C4-2B (cell line): ENCODE measurements at regions not wholly inside any gene's neighbourhood (a gene's known extent, or its start where the extent isn't known, plus 50 kb on each side); places are given as distances from the start of the nearest gene placed in this dataset.
"Not testable (repeated sequence)": the region's sequence is repeated elsewhere in the genome, so short reads cannot be mapped to it uniquely, and the experiment has no call there.

Experiments used
- H3K27ac ChIP-seq: fragments of 450-650 bp; 2 replicates; pipeline ENCODE4 v1.5.1; 2017

DNA sequence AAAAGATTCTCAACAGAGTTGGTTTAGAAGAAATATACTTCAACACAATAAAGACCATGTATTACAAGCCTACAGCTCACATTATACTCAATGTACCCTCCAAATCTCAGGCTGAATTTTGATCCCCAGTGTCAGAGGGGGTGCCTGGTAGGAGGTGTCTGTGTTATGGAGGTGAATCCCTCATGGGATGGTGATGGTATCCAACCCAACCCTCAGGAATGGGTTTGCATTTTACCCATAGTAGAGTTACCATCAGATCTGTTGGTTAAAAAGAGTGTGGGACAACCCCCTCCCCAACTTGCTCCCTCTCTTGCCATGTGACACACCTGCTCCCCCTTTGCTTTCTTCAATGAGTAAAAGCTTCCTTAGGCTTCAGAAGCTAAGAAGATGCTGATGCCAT lies 205.5 kb downstream of the POTEM start:
- H3K27ac ChIP-seq, result not testable (repeated sequence)

DNA sequence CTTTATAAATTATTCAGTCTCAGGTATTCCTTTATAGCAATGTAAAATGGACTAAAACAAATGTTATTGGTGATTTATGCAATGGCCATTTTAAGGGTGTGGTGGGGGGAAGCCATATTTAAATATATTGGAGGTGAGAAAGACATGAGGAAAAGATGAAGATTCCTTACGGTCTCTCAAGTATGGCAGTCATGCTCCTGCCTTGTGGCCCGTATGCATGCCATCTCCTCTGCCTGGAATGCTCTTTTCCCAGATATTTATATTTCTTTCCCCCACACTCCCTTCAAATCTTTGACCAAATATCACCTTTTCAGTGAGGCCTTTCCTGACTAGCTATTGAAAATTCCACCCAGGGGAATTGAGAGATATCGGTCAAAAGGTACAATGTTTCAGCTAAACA lies 206.0 kb downstream of the POTEM start:
- H3K27ac ChIP-seq, result not testable (repeated sequence)

DNA sequence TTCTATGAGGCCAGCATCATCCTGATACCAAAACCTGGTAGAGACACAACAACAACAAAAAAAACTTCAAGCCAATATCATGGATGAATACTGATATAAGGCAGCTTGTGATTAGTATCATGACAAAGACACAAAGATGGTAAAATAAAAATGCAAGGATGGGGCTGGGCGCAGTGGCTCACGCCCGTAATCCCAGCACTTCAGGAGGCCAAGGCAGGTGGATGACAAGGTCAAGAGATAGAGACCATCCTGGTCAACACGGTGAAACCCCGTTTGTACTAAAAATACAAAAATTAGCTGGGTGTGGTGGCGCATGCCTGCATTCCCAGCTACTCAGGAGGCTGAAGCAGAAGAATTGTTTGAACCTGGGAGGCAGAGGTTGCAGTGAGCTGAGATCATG lies 210.2 kb downstream of the POTEM start:
- H3K27ac ChIP-seq, result not testable (repeated sequence)

DNA sequence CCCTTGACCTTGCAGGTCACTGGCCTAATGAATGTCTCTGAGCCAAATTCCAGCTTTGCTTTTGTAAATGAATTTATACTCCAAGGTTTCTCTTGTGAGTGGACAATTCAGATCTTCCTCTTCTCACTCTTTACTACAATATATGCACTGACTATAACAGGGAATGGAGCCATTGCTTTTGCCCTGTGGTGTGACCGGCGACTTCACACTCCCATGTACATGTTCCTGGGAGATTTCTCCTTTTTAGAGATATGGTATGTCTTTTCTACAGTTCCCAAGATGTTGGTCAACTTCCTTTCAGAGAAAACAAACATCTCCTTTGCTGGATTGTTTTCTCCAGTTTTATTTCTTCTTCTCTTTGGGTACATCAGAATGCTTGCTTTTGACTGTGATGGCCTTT lies 213.1 kb downstream of the POTEM start:
- not testable (repeated sequence) for H3K27ac ChIP-seq

DNA sequence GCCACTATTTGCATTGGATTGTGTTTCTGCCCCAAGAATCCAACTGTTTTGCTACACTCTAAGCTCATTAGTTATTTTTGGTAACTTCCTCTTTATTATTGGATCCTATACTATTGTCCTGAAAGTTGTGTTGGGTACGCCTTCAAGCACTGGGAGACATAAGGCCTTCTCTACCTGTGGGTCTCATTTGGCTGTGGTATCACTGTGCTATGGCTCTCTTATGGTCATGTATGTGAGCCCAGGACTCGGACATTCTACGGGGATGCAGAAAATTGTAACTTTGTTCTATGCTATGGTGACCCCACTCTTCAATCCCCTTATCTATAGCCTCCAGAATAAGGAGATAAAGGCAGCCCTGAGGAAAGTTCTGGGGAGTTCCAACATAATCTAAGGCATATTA lies 213.6 kb downstream of the POTEM start:
- not testable (repeated sequence) for H3K27ac ChIP-seq

DNA sequence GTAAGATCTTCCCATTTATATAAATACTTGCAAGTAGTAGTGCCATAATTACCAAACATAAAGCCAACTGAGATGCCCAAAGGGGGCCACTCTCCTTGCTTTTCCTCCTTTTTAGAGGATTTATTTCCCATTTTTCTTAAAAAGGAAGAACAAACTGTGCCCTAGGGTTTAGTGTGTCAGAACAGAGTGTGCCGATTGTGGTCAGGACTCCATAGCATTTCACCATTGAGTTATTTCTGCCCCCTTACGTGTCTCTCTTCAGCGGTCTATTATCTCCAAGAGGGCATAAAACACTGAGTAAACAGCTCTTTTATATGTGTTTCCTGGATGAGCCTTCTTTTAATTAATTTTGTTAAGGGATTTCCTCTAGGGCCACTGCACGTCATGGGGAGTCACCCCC lies 227.9 kb downstream of the POTEM start:
- not testable (repeated sequence) for H3K27ac ChIP-seq

DNA sequence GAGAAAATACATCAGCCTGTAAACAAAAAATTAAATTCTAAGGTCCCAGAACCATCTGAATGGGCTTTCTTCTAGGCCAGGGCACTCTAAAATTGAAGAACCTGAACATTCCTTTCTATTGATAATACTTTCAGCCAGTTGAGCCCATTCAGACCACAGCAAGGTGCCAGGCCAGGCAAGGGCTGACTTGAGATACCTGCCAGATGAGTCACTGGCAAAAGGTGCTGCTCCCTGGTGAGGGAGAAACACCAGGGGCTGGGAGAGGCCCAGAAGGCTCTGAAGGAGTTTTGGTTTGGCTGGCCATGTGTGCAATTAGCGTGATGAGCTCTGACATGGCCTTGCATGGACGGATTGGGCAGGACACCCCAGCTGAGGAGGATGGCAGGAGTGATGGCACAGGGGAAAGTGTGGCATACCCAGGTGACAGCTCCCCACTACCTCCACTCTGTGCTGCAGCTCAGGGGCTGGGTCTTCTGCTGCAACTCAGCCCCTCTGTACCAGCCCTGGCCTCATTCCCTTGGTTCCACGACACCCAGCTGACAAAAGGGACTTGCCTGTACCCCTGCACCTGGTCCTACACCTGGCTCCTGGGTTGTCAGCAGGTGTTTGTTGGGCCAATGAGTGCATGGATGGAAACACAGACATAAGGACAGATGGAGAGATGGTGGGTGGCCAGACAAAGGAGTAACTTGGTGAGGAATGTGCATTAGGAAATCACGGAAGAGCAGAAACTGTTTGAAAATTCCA lies 230.4 kb downstream of the POTEM start:
- not testable (repeated sequence) for H3K27ac ChIP-seq

DNA sequence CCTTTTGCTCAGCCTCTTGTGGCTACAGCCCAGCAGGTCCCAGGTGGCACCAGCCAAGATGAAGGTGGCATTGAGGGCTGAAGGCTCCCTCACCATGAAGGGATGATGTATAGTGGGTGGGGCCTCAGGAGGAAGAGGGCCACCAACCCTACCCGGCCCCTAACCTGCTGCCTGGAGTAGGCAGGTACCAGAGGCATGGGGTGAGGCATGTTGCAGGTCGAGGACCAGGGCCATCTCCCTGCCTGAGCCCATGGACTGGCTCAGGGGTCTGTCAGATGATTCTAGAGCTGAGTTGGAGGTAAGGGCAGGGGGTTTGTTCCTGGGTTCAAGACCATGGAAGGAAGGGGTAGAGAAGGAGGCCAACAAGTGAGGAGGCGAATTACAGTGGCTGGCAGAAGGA lies 231.1 kb downstream of the POTEM start:
- not testable (repeated sequence) for H3K27ac ChIP-seq

DNA sequence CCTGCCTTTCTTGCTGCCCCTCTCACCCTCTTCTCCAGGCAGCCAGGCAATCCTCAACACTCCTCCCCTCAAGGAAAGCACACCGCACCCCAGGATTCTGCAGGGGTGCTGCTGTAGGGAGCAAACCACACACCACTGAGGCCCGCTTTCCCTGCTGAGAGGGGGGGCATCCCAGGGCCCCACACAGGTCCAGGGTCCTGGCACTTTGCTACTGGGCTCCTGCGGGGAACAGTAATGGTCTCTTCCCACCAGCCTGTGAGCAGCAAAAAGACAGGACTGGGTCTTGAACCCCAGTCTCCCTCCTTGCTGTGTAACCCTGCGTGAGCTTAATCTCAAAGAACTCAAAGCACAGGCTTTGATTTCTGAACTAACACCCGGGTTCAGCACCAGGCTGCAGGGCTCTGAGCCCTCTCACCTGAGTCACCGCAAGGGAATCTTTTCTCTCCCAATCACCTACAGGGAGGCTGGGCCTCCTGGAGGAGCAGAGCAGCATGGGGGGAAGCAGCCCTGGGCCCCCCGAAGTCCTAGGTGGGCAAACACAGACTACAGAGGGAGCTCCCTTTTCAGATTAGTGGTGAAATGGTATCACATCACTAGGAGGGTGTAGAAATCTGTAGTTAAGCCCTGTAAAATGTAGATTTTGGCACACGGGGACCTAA lies 232.6 kb downstream of the POTEG start:
- not testable (repeated sequence) for H3K27ac ChIP-seq

DNA sequence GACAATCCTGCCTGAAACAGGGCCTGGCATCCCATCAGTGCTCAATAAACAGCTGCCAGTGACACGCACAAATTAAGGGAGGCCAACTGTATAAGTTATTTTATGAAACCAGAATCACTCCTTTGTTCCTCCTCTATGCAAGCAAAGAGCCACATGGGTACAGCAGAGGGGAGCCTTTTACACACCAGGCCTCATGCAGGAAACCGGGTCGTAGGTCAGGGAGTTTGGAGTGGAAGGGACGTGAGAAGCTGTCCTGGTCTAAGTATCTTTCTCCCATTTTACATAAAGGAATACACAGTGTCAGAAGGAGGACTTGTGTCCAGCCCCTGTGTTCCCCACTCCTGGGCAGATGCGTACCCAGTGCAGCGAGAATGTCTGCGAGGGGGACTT lies 232.1 kb downstream of the POTEG start:
- H3K27ac ChIP-seq, result not testable (repeated sequence)

DNA sequence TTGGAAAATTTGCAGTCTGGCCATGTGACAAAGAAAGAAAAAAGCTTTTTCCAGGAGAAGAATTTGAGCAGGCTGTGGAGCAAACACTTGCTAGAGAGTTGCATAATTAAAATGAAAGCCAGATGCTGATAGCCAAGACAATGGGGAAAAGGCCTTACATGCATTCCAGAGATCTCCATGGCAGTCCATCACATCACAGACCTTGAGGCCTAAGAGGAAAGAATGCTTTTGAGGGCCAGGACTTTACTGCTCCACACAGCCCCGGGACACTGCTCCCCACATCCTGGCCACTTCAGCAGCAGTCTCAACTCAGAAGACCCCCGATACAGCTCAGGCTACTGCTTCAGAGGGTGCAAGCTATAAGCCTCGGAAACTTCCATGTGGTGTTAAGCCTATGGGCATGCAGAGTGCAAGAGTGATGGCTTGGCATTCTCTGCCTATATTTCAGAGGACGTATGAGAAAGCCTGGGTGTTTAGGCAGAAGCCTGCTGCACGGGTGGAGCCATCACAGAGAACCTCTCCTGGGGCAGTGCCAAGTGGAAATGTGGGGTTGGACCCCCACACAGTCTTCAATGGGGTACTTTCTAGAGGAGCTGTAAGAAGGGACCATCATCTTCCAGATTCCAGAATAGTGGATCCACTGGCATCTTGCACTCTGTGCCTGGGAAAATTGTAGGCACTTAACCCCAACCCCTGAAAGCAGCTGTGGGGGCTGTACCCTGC lies 230.7 kb downstream of the POTEG start:
- not testable (repeated sequence) for H3K27ac ChIP-seq

DNA sequence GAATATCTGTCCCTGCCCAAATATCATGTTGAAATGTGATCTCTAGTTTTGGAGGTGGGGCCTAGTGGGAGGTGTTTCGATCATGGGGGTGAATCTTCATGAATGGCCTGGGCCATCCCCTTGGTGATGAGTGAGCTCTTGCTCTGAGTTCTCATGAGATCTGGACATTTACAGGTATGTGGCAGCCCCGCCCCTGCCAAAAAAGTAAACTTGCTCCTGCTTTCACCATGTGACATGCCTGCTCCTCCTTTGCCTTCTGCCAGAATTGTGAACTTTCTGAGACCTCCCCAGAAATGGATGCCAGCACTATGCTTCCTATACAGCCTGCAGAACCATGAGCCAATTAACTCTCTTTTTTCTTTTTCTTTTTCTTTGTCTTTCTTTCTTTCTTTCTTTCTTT lies 229.3 kb downstream of the POTEG start:
- not testable (repeated sequence) for H3K27ac ChIP-seq

DNA sequence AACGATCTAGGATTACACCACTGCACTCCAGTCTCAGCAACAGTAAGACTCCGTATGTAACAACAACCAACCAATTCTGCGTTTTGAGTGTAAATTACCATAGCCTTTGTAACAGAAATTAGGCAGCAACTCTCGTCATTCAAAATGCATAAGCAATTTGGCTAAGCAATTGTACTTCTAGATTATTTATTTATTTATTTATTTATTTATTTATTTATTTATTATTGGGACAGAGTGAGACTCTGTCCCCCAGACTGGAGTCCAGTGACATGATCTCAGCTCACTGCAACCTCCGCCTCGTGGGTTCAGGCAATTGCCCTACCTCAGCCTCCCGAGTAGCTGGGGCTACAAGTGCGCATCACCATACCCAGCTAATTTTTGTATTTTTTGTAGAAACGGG lies 217.7 kb downstream of the POTEG start:
- H3K27ac ChIP-seq, result not testable (repeated sequence)

DNA sequence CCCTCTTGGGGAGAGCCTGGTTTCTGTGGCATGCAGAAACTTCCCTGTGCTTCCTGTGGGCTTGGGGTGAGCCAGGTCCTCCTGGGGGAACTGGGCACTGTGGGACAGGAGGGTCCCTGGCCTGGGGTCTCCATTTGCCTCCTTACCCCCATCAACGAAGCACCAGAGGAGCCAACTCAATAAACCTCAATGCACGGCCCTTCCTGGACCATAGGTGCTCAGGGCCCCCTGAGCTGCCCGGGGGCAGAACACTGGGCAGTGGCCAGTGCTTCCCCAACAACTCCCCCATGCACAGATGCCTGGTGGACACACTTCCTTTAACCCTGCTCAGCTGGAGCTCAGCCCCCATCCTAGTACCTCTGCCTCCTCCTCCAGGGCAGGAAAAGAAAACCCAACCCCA lies 214.7 kb downstream of the POTEG start:
- not testable (repeated sequence) for H3K27ac ChIP-seq

DNA sequence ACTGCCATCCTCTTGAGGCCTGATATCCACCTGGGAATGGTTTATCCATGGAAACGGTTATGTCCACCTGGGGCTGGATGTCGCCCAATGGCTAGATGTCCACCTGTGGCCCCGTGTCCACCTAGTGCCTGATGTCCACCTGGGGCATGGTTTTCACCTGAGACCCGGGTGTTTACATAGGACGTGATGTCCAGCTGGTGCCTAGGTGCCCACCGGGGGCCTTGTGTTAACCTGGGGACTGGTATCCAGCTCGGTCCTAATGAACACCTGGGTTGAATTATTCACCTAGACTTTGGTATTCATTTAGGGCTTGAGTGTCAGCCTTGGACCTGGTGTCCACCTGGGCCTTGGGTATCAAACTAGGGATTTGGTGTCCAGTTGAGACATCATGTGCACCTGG lies 202.7 kb downstream of the POTEG start:
- H3K27ac ChIP-seq, result not testable (repeated sequence)

DNA sequence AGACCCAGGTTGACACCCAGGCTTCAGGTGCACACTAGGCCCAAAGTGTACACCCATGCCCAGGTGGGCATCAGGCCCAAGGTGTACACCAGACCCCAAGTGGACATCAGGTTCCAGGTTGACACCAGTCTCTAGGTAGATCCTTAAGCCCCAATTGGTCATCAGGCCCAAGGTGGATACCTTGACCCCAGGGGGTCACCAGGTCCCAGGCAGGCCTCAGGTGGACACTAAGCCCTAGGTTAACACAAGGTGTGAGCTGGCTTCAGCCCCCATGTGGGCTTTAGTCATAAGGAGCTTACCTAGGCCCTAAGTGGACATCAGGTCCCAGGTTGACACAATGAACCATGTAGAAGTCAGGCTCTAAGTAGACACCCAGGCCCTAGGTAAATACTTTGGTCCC lies 200.1 kb downstream of the POTEG start:
- H3K27ac ChIP-seq, result not testable (repeated sequence)

DNA sequence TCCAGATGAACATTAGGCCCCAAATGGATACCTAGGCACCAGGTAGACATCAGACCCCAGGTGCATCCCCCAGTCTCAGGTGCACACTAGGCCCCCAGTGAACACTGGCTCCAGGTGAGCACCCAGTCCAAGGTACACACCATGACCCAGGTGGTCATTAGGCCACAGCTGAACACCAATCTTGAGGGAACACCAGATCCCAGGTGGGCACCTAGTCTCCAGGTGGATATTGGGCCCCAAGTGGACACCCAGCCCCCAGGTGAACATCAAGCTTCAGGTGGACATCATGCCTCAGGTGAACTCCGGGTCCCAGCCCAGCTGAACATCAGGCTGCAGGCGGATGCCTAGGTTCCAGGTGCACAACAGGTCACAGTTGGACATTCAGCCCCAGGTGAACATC lies 196.5 kb downstream of the POTEG start:
- H3K27ac ChIP-seq, result not testable (repeated sequence)

DNA sequence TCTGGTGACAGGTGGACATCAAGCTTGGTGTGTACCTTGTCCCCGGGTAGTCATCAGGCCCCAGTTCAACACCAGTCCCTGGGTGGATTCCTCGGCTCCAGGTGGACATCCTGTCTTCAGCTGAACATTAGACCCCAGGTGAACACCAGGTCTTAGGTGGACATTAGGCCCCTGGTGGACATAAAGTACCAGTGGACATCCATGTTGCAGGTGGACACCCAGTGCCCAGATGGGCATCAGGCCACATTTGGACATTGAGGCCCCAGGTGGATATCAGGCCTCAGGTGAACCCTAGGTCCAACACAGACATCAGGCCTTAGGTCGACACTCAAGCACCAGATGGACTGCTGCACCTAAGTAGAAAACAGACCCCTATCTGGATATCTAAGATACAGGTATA lies 195.6 kb downstream of the POTEG start:
- H3K27ac ChIP-seq, result not testable (repeated sequence)

DNA sequence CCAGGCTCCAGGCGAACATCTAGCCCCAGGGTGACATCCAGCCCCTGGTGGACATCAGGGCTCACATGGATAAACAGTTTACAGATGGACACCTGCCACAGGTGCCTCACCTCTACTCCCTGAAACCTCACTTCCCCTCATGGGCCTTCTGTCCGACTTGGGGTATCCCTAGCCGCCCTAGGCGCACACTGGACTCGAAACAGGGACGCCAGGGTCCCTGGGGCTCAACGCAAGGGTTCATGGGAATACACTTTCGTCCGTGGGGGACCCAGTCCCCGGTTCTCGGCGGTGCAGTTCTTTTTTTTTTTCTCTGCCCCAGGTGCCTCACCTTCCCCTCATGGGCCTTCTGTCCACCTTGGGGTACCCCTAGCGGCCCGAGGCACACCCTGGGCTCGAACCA lies 194.2 kb downstream of the POTEG start:
- H3K27ac ChIP-seq, result not testable (repeated sequence)

DNA sequence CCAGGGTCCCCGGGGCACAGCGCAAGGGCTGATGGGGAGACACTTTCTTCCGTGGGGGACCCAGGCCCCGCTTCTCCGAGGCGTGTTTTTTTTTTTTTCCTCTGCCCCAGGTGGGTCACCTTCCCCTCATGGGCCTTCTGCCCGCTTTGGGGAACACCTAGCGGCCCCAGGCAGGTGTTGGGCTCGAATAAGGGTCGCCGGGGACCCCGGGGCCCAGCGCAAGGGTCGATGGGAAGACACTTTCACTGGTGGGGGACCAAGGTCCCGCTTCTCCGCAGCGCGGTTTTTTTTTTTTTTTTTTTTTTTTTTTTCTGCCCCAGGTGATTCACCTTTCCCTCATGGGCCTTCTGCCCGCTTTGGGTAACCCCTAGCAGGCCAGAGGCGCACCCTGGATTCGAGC lies 193.8 kb downstream of the POTEG start:
- not testable (repeated sequence) for H3K27ac ChIP-seq

DNA sequence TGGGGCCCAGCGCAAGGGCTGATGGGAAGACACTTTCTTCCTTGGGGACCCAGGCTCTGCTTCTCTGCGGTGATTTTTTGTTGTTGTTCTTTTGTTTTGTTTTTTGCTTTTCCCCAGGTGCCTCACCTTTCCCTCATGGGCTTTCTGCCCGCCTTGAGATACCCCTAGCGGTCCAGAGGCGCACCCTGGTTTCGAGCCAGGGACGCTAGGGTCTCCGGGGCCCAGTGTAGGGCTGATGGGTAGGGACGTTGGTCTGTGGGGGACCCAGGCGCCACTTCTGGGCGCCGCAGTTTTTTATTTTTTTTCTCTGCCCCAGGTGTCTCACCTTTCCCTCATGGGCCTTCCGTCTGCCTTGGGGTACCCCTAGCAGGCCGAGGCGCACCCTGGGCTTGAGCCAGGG lies 192.7 kb downstream of the POTEG start:
- H3K27ac ChIP-seq, result not testable (repeated sequence)

DNA sequence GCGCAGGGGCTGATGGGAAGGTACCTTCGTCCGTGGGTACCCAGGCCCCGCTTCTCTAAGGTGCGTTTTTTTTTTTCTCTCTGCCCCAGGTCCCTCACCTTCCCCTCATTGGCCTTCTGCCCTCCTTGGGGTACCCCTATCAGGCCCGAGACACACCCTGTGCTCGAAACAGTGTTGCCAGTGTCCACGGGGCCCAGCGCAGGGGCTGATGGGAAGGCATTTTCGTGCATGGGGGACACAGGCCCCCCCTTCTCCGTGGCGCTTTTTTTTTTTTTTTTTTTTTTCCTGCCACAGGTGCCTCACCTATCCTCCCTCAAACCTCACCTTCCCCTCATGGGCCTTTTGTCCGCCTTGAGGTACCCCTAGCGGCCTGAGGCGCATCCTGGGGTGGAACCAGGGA lies 191.6 kb downstream of the POTEG start:
- H3K27ac ChIP-seq, result not testable (repeated sequence)

DNA sequence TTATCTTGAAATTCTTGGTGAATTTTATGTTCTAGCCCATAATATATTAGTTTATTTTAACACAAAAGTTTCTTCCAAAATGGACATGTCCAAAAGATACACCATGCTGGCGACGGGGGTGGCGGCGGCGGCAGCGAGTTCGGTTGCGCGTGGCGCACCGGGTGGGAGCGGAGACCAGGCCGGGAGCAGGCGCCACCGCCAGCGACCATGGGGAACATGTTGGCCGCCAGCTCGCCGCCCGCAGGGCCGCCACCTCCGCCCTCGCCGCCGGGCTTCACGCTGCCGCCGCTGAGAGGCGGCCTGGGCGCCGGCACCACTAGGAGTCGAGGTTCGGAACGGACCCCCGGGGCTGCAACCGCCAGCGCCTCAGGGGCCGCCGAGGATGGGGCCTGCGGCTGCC lies 167.2 kb downstream of the POTEG start:
- not testable (repeated sequence) for H3K27ac ChIP-seq
